GM12878 (cell line): ENCODE measurements at regions not wholly inside any gene's neighbourhood (a gene's known extent, or its start where the extent isn't known, plus 50 kb on each side); places are given as distances from the start of the nearest gene placed in this dataset.

Experiments
- BRCA1 ChIP-seq: IDR thresholded peaks from 2 replicates; pipeline ENCODE4 v1.6.1; 2011; ENCODE audit warnings: low read depth, low read length, improper control_type of control experiment
- CBX3 ChIP-seq: fragments of 200-600 bp; sonication (generic); IDR thresholded peaks from 2 replicates; pipeline ENCODE4 v1.6.1; 2016; ENCODE audit warnings: low read depth, borderline replicate concordance
- CTCF ChIP-seq, 3 experiments: IDR thresholded peaks in 2 of 3; conservative IDR thresholded peaks in 1 of 3; 2 replicates each; pipeline ENCODE4 v1.5.1; 2011; ENCODE audit warnings: low read depth in 3 of 3, low read length in 3 of 3, mild to moderate bottlenecking in 3 of 3, control low read depth in 2 of 3, moderate library complexity in 2 of 3, inconsistent platforms in 1 of 3, mixed read lengths in 1 of 3; ENCODE audit not compliant: control insufficient read depth in 2 of 3, insufficient read depth in 1 of 3; ENCODE audit errors: extremely low read depth in 1 of 3
- FOXK2 ChIP-seq: fragments of 450-650 bp; IDR thresholded peaks from 2 replicates; pipeline ENCODE4 v1.6.1; 2017; ENCODE audit warnings: mild to moderate bottlenecking, moderate library complexity
- KDM1A ChIP-seq: fragments of 200-600 bp; sonication (generic); IDR thresholded peaks from 2 replicates; pipeline ENCODE4 v1.6.1; 2016; ENCODE audit warnings: borderline replicate concordance
- MXI1 ChIP-seq: fragments of 150-350 bp; IDR thresholded peaks from 2 replicates; pipeline ENCODE4 v1.6.1; 2011; ENCODE audit warnings: low read depth, mild to moderate bottlenecking, inconsistent platforms, low read length, improper control_type of control experiment
- SIN3A ChIP-seq: IDR thresholded peaks from 2 replicates; pipeline ENCODE4 v1.6.1; 2012; ENCODE audit warnings: low read depth, low read length, improper control_type of control experiment
- SREBF2 ChIP-seq: IDR thresholded peaks from 2 replicates; pipeline ENCODE4 v1.6.1; 2012; ENCODE audit warnings: mild to moderate bottlenecking, low read length
- SRF ChIP-seq, 2 experiments: IDR thresholded peaks; 2 replicates each; pipeline ENCODE4 v1.6.1; 2011; ENCODE audit warnings: low read depth in 2 of 2, low read length in 2 of 2, mild to moderate bottlenecking in 1 of 2, moderate library complexity in 1 of 2
- USF1 ChIP-seq: IDR thresholded peaks from 2 replicates; pipeline ENCODE4 v1.6.1; 2011; ENCODE audit warnings: borderline replicate concordance, low read depth, mild to moderate bottlenecking, moderate library complexity, mixed read lengths, low read length; ENCODE audit not compliant: insufficient read depth; ENCODE audit errors: extremely low read length
- ZBTB40 ChIP-seq: fragments of 450-650 bp; IDR thresholded peaks from 2 replicates; pipeline ENCODE4 v1.6.1; 2016; ENCODE audit warnings: mild to moderate bottlenecking, moderate library complexity, borderline replicate concordance
- ZNF384 ChIP-seq: IDR thresholded peaks from 2 replicates; pipeline ENCODE4 v1.6.1; 2012; ENCODE audit warnings: low read depth, mild to moderate bottlenecking, low read length, improper control_type of control experiment, borderline replicate concordance
- TF ChIP-seq, protein P1 (sequence below): IDR thresholded peaks from 2 replicates; pipeline ENCODE4 v1.6.1; 2012; ENCODE audit warnings: low read depth, low read length, improper control_type of control experiment

GRCh38 chr6:165163519-165163918 is 145.9 kb downstream of the C6orf118 start:
- no peak for TF ChIP-seq MXI1
- TF ChIP-seq, protein P1, sequence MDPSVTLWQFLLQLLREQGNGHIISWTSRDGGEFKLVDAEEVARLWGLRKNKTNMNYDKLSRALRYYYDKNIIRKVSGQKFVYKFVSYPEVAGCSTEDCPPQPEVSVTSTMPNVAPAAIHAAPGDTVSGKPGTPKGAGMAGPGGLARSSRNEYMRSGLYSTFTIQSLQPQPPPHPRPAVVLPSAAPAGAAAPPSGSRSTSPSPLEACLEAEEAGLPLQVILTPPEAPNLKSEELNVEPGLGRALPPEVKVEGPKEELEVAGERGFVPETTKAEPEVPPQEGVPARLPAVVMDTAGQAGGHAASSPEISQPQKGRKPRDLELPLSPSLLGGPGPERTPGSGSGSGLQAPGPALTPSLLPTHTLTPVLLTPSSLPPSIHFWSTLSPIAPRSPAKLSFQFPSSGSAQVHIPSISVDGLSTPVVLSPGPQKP: no peak
- no peak for TF ChIP-seq USF1
- no peak for TF ChIP-seq ZBTB40
- TF ChIP-seq KDM1A: no peak
- no peak for TF ChIP-seq ZNF384
- no peak for TF ChIP-seq BRCA1
- no peak for TF ChIP-seq CTCF (IDR thresholded peaks at IDR 0.05 in 2 of 3, conservative IDR thresholded peaks at IDR 0.05 in 1 of 3; ENCODE audit: control insufficient read depth in 2 of 3, extremely low read depth in 1 of 3, insufficient read depth in 1 of 3, low read depth in 3 of 3, low read length in 3 of 3)
- TF ChIP-seq SRF (IDR thresholded peaks at IDR 0.05; ENCODE audit: low read depth in 2 of 2, low read length in 2 of 2): no peak
- TF ChIP-seq SREBF2: no peak
- no peak for TF ChIP-seq FOXK2
- TF ChIP-seq CBX3: no peak
- TF ChIP-seq SIN3A: no peak
